HTR-8/SVneo (cell line): ENCODE measurements at regions not wholly inside any gene's neighbourhood (a gene's known extent, or its start where the extent isn't known, plus 50 kb on each side); places are given as distances from the start of the nearest gene placed in this dataset.

Experiments
- DNase-seq: peaks from one replicate; pipeline ENCODE4 v3.0.0; 2011; ENCODE audit warnings: low spot score, mixed read lengths; ENCODE audit not compliant: insufficient read length
- FAIRE-seq: peaks from 2 replicates; lab custom pipeline; 2011; peaks lifted over from hg19 to GRCh38; lab: Jason Lieb, UNC

DNA sequence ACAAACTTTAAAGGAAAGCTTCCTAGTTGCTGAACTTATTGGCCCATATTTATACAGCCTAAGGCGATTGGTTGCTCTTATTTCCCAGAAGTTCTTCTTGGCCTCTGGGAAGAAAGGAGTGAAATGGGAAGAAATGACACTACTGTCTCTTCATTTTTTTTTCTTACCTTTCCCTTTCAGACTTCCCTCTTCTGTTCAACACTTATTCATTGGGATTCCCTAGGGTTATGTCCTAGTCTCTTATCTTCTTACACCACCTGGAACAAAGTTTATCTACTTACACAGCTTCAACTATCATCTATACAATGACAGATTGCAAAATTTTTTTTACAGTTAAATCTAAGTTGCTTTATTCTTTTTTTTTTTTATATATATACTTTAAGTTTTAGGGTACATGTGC lies 68.0 kb downstream of the SNX12 start:
- DNase-seq (no peak), FAIRE-seq (no peak)

DNA sequence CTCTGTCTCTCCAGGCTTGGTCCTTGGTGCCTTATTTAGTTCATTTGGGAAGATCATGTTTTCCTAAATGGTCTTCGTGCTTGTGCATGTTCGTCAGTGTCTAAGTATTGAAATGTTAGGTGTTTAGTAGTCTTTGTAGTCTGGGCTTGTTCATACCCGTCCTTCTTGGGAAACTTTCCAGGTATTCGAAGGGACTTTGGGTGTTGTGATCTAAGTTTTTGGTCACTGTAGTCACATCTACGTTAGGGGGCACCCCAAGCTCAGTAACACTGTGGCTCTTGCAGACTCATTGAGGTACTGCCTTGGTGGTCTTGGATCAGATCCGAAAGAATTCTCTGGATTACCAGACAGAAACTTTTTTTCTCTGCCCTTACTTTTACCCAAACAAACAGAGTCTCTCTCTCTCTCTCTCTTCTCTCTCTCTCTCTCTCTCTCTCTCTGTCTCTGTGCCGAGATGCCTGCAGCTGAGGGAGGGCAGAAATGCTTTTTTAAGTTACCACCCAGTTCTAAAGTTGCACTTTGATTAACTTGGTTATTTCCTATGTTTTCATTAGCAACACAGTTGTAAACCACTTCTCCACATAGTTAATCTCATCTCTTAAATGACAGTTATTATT lies 67.6 kb upstream of the SLC7A3 start:
- peak; percentile 80 for FAIRE-seq
- peak; percentile 31 for DNase-seq

DNA sequence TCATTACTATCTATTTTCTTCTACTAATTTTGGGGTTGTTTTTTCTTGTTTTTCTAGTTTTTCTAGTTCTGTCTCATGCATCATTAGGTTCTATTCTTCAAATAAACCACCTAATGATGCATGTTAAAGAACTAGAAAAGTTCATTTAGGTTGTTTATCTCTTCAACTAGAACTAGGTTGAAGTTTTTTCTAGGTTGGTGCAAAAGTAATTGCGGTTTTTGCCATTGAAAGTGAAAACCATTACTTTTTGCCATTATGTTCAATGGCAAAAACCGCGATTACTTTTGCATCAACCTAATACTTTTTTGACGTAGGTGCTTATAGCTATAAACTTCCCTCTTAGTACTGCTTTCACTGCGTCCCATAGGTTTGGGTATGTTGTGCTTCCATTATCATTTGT lies 64.4 kb upstream of the SLC7A3 start:
- no peak for DNase-seq
- FAIRE-seq = no peak

DNA sequence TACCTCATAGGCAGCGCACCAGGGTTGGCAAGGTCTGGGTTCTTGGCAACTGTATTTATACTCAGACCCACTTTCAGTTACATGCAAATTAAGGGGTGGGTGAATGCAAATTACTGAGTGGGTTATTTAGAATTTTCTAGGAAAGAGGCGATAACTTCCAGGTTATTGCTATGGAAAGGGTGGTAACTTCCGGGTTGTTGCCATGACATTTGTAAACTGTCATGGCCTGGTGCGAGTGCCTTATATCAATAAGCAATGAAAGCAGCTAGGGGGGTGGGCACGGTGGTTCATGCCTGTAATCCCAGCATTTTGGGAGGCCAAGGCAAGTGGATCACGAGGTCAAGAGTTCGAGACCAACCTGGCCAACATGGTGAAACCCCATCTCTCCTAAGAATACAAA lies 57.5 kb upstream of the SLC7A3 start:
- no peak for FAIRE-seq
- DNase-seq = no peak
